DMS153 treated with DMSO at 0.1 percent for 48 hours (cell line): ENCODE measurements at regions not wholly inside any gene's neighbourhood (a gene's known extent, or its start where the extent isn't known, plus 50 kb on each side); places are given as distances from the start of the nearest gene placed in this dataset.
"Not testable (repeated sequence)": the region's sequence is repeated elsewhere in the genome, so short reads cannot be mapped to it uniquely, and the experiment has no call there.

Experiments
- DNase-seq: peaks from one replicate; lab custom pipeline; 2025; ENCODE audit not compliant: unreplicated experiment; lab: John Stamatoyannopoulos, UW

GRCh38 chr6:141401851-141402250, 730.9 kb upstream of the GJE1 start:
- no peak for DNase-seq

GRCh38 chr6:141401168-141401567, 731.6 kb upstream of the GJE1 start:
- DNase-seq: no peak

GRCh38 chr6:141398949-141399348, 733.8 kb upstream of the GJE1 start:
- DNase-seq: no peak

- no peak for DNase-seq
Observed at GRCh38 chr6:141395443-141396008, 737.2 kb upstream of the GJE1 start.

- no peak for DNase-seq
Observed at GRCh38 chr6:141394565-141395051, 738.1 kb upstream of the GJE1 start.

- DNase-seq: no peak
Observed at GRCh38 chr6:141394125-141394536, 738.6 kb upstream of the GJE1 start.

GRCh38 chr6:141393405-141394124, 739.2 kb upstream of the GJE1 start:
- no peak for DNase-seq

- DNase-seq: not testable (repeated sequence)
Observed at GRCh38 chr6:141391135-141391534, 741.6 kb upstream of the GJE1 start.

- DNase-seq: no peak
Observed at GRCh38 chr6:141388666-141389065, 744.1 kb upstream of the GJE1 start.

- DNase-seq: no peak
Observed at GRCh38 chr6:141370438-141370837, 762.3 kb upstream of the GJE1 start.

GRCh38 chr6:141366796-141367195, 765.9 kb upstream of the GJE1 start:
- not testable (repeated sequence) for DNase-seq

GRCh38 chr6:141364694-141365093, 768.0 kb upstream of the GJE1 start:
- no peak for DNase-seq

GRCh38 chr6:141364232-141364631, 768.5 kb upstream of the GJE1 start:
- DNase-seq: no peak

- DNase-seq: no peak
Observed at GRCh38 chr6:141361559-141361958, 771.2 kb upstream of the GJE1 start.

- DNase-seq: no peak
Observed at GRCh38 chr6:141359953-141360352, 772.8 kb upstream of the GJE1 start.

- DNase-seq: no peak
Observed at GRCh38 chr6:141354191-141354955, 778.4 kb upstream of the GJE1 start.

GRCh38 chr6:141351721-141352120, 781.0 kb upstream of the GJE1 start:
- no peak for DNase-seq

- DNase-seq: no peak
Observed at GRCh38 chr6:141349710-141350109, 783.0 kb upstream of the GJE1 start.

GRCh38 chr6:141347906-141348492, 784.7 kb upstream of the GJE1 start:
- DNase-seq: no peak

- no peak for DNase-seq
Observed at GRCh38 chr6:141347086-141347485, 785.6 kb upstream of the GJE1 start.

- DNase-seq: no peak
Observed at GRCh38 chr6:141346535-141346934, 786.2 kb upstream of the GJE1 start.

- DNase-seq: no peak
Observed at GRCh38 chr6:141337191-141337590, 795.5 kb upstream of the GJE1 start.
